GM12878 (cell line): ENCODE measurements at regions not wholly inside any gene's neighbourhood (a gene's known extent, or its start where the extent isn't known, plus 50 kb on each side); places are given as distances from the start of the nearest gene placed in this dataset.

ENCODE experiments used
- ATAC-seq: fragments of 200-7000 bp; cut with Tn5 transposase; 3 replicates; pipeline ENCODE4 v1.9.1; 2020; ENCODE audit warnings: mild to moderate bottlenecking, moderate library complexity
- BruUV-seq: library from RNA; stranded (reverse); fragments of 400-500 nt; replicated peaks from 2 replicates; lab custom pipeline; 2021; lab: Mats Ljungman, UMichigan
- CTCF ChIA-PET: fragments of 300-600 bp; sonication (Branson Sonifier 250); formaldehyde crosslinking; extraction: SDS; loops from one replicate; lab custom pipeline; 2021; ENCODE audit warnings: inconsistent platforms; lab: Yijun Ruan, JAX
- POLR2A ChIA-PET: fragments of 350-600 bp; formaldehyde crosslinking; extraction: SDS; loops from one replicate; lab custom pipeline; 2021; ENCODE audit warnings: inconsistent platforms; lab: Charles Lee
- RAD21 ChIA-PET: fragments of 300-600 bp; sonication (Branson Sonifier 250); formaldehyde crosslinking; loops from one replicate; lab custom pipeline; 2023; ENCODE audit warnings: antibody characterized with exemption; ENCODE audit not compliant: unreplicated experiment; lab: Charles Lee
- SMC1A ChIA-PET: fragments of 300-600 bp; sonication (Branson Sonifier 250); formaldehyde crosslinking; loops from one replicate; lab custom pipeline; 2023; ENCODE audit not compliant: unreplicated experiment, uncharacterized antibody; lab: Charles Lee
- DNase-seq: peaks from one replicate; pipeline ENCODE4 v3.0.0-alpha.2; 2011; ENCODE audit warnings: low read depth, low spot score
- FAIRE-seq: peaks from 3 replicates; lab custom pipeline; 2011; peaks lifted over from hg19 to GRCh38; lab: Jason Lieb, UNC
- H2AFZ ChIP-seq: 2 replicates; pipeline ENCODE4 v1.6.0; 2011; ENCODE audit warnings: low read depth, low read length, control low read depth; ENCODE audit not compliant: control insufficient read depth
- H3K27ac ChIP-seq: 2 replicates; pipeline ENCODE4 v1.5.1; 2011; ENCODE audit warnings: control low read depth; ENCODE audit not compliant: control insufficient read depth, insufficient read depth
- H3K27me3 ChIP-seq, 2 experiments: replicated peaks in 1 of 2; 2 replicates each; pipeline versions ENCODE4 v1.6.0 to v1.6.1; 2011; ENCODE audit warnings: low read length in 1 of 2; ENCODE audit not compliant: control insufficient read depth in 2 of 2, insufficient read depth in 2 of 2
- H3K36me3 ChIP-seq, 2 experiments: 2 replicates each; pipeline ENCODE4 v1.5.1; 2011; ENCODE audit warnings: low read length in 1 of 2; ENCODE audit not compliant: control insufficient read depth in 2 of 2, insufficient read depth in 2 of 2
- H3K4me1 ChIP-seq: 2 replicates; pipeline ENCODE4 v1.6.1; 2011; ENCODE audit warnings: mild to moderate bottlenecking, low read length, moderate library complexity, mixed read lengths; ENCODE audit not compliant: control insufficient read depth, insufficient read depth
- H3K4me2 ChIP-seq: 2 replicates; pipeline ENCODE4 v1.6.0; 2011; ENCODE audit warnings: control low read depth; ENCODE audit not compliant: control insufficient read depth, insufficient read depth
- H3K4me3 ChIP-seq: fragments of 200-600 bp; sonication (generic); 2 replicates; pipeline ENCODE4 v1.5.1; 2016
- H3K79me2 ChIP-seq: 2 replicates; pipeline ENCODE4 v1.6.0; 2011; ENCODE audit warnings: low read length; ENCODE audit not compliant: control insufficient read depth, insufficient read depth
- H3K9ac ChIP-seq: 2 replicates; pipeline ENCODE4 v1.8.0; 2011; ENCODE audit warnings: low read length, control low read depth, mixed read lengths; ENCODE audit not compliant: control insufficient read depth, insufficient read depth
- H3K9me3 ChIP-seq: replicated peaks from 3 replicates; pipeline ENCODE4 v1.5.1; 2011; ENCODE audit warnings: mild to moderate bottlenecking, low read length; ENCODE audit not compliant: control insufficient read depth, insufficient read depth
- H4K20me1 ChIP-seq: 2 replicates; pipeline ENCODE4 v1.6.0; 2011; ENCODE audit not compliant: control insufficient read depth, insufficient read depth
- CEBPB ChIP-seq, 2 experiments: fragments of 150-350 bp in 1 of 2; IDR thresholded peaks; 2 replicates each; pipeline ENCODE4 v1.6.1; 2012 to 2014; ENCODE audit warnings: low read depth in 2 of 2, low read length in 2 of 2, borderline replicate concordance in 1 of 2, inconsistent platforms in 1 of 2
- MYB ChIP-seq: fragments of 150-350 bp; IDR thresholded peaks from 2 replicates; pipeline ENCODE4 v1.6.1; 2014; ENCODE audit warnings: mild to moderate bottlenecking, low read depth, low read length, borderline replicate concordance
- PBX3 ChIP-seq: IDR thresholded peaks from 2 replicates; pipeline ENCODE4 v1.6.1; 2011; ENCODE audit warnings: mild to moderate bottlenecking, low read depth, low read length, moderate library complexity; ENCODE audit not compliant: insufficient replicate concordance
- RFX5 ChIP-seq: IDR thresholded peaks from 2 replicates; pipeline ENCODE4 v1.6.1; 2011; ENCODE audit warnings: low read depth, low read length, improper control_type of control experiment
- SKIL ChIP-seq: fragments of 450-650 bp; IDR thresholded peaks from 2 replicates; pipeline ENCODE4 v1.6.1; 2017; ENCODE audit warnings: mild to moderate bottlenecking, low read depth, inconsistent platforms; ENCODE audit not compliant: poor library complexity, severe bottlenecking
- SMARCA5 ChIP-seq: fragments of 450-650 bp; IDR thresholded peaks from 2 replicates; pipeline ENCODE4 v1.6.1; 2017; ENCODE audit warnings: mild to moderate bottlenecking
- TBL1XR1 ChIP-seq: IDR thresholded peaks from 2 replicates; pipeline ENCODE4 v1.6.1; 2012; ENCODE audit warnings: low read depth, low read length, improper control_type of control experiment
- USF2 ChIP-seq: IDR thresholded peaks from 2 replicates; pipeline ENCODE4 v1.6.1; 2011; ENCODE audit warnings: low read depth, low read length, improper control_type of control experiment, borderline replicate concordance
- YY1 ChIP-seq: IDR thresholded peaks from 2 replicates; pipeline ENCODE4 v1.6.1; 2011; ENCODE audit warnings: low read depth, mild to moderate bottlenecking, low read length
- ZNF24 ChIP-seq: fragments of 450-650 bp; IDR thresholded peaks from 2 replicates; pipeline ENCODE4 v1.6.1; 2017; ENCODE audit warnings: antibody characterized with exemption, mild to moderate bottlenecking
- whole genome bisulfite sequencing: methylation state at CpG from one replicate; pipeline ENCODE4 v1.1.6; 2016; ENCODE audit warnings: low lambda C conversion rate; ENCODE audit not compliant: insufficient replicate concordance, insufficient coverage; ENCODE audit errors: missing lambda C conversion rate; 5-methylcytosine and 5-hydroxymethylcytosine counted together
- in situ Hi-C: fragments of 300-500 bp; cut with MboI; formaldehyde crosslinking; loops from 9 replicates; pipeline ENCODE4 v1.14.3; 2018; ENCODE audit warnings: mixed read lengths
- intact Hi-C: fragments of 100-400 bp; cut with micrococcal nuclease; formaldehyde crosslinking; loops from one replicate; pipeline ENCODE4 v1.14.2; 2022; ENCODE audit not compliant: unreplicated experiment
- TF ChIP-seq, protein P1 (sequence below): fragments of 450-650 bp; IDR thresholded peaks from 2 replicates; pipeline ENCODE4 v1.6.1; 2017; ENCODE audit warnings: borderline replicate concordance
- TF ChIP-seq, protein P2 (sequence below), 3 experiments: IDR thresholded peaks in 2 of 3; conservative IDR thresholded peaks in 1 of 3; 2 replicates each; pipeline ENCODE4 v1.5.1; 2011; ENCODE audit warnings: low read depth in 3 of 3, low read length in 3 of 3, mild to moderate bottlenecking in 3 of 3, control low read depth in 2 of 3, moderate library complexity in 2 of 3, inconsistent platforms in 1 of 3, mixed read lengths in 1 of 3; ENCODE audit not compliant: control insufficient read depth in 2 of 3, insufficient read depth in 1 of 3; ENCODE audit errors: extremely low read depth in 1 of 3

DNA sequence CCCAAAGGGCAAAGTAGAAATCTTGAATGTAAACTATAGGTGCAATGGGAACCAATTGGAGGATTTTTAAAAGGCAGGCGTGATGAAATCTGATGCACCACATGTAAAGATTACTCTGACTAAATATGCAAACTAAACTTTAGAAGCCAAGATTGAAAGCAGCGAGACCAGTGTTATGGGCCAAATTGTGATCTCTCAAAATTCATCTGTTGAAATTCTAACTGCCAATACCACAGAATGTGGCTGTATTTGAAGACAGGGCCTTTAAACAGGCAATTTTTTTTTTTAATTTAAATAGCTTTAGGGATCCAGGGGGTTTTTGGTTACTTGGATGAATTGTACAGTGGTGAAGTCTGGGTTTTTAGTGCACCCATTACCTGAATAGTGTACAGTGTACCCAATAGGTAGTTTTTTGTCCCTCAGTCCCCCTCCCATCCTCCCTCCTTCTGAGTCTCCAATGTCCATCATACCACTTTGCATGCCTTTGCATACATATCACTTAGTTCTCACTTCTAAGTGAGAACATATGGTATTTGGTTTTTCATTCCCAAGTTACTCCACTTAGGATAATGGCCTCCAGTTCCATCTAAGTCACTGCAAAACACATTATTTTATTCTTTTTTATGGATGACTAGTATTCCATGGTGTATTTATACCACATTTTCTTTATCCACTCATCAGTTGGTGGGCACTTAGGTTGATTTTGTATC, 69.7 kb downstream of the DRD1 start:
- FAIRE-seq, result no peak
- TF ChIP-seq RFX5 (no peak), SKIL (no peak), SMARCA5 (no peak), USF2 (no peak), CEBPB (IDR thresholded peaks at IDR 0.05; ENCODE audit: borderline replicate concordance in 1 of 2, low read depth in 2 of 2, low read length in 2 of 2) (no peak), PBX3 (no peak), ZNF24 (no peak), MYB (no peak), TBL1XR1 (no peak), YY1 (no peak)
- TF ChIP-seq, protein P1, sequence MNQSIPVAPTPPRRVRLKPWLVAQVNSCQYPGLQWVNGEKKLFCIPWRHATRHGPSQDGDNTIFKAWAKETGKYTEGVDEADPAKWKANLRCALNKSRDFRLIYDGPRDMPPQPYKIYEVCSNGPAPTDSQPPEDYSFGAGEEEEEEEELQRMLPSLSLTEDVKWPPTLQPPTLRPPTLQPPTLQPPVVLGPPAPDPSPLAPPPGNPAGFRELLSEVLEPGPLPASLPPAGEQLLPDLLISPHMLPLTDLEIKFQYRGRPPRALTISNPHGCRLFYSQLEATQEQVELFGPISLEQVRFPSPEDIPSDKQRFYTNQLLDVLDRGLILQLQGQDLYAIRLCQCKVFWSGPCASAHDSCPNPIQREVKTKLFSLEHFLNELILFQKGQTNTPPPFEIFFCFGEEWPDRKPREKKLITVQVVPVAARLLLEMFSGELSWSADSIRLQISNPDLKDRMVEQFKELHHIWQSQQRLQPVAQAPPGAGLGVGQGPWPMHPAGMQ, result no peak
- TF ChIP-seq, protein P2, sequence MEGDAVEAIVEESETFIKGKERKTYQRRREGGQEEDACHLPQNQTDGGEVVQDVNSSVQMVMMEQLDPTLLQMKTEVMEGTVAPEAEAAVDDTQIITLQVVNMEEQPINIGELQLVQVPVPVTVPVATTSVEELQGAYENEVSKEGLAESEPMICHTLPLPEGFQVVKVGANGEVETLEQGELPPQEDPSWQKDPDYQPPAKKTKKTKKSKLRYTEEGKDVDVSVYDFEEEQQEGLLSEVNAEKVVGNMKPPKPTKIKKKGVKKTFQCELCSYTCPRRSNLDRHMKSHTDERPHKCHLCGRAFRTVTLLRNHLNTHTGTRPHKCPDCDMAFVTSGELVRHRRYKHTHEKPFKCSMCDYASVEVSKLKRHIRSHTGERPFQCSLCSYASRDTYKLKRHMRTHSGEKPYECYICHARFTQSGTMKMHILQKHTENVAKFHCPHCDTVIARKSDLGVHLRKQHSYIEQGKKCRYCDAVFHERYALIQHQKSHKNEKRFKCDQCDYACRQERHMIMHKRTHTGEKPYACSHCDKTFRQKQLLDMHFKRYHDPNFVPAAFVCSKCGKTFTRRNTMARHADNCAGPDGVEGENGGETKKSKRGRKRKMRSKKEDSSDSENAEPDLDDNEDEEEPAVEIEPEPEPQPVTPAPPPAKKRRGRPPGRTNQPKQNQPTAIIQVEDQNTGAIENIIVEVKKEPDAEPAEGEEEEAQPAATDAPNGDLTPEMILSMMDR (IDR thresholded peaks at IDR 0.05 in 2 of 3, conservative IDR thresholded peaks at IDR 0.05 in 1 of 3; ENCODE audit: control insufficient read depth in 2 of 3, extremely low read depth in 1 of 3, insufficient read depth in 1 of 3, low read depth in 3 of 3, low read length in 3 of 3), result no peak

More for the DNA sequence above, 69.7 kb downstream of the DRD1 start:
- POLR2A ChIA-PET, result no interaction called here
- DNase-seq (no peak), ATAC-seq (no peak)
- no peaks in the 10 kb centered on the region for H3K9me3 ChIP-seq
- H4K20me1 ChIP-seq, result no peaks in the 10 kb centered on the region
- H3K9ac ChIP-seq, result no peak overlapping the region
- SMC1A ChIA-PET, result no interaction called here
- RAD21 ChIA-PET, result no interaction called here
- no peaks in the 10 kb centered on the region for H3K4me1 ChIP-seq
- BruUV-seq, result no TSS peak
- WGBS, result 33% methylated on average over 2 of the region's 2 CpGs
- no peak overlapping the region for H2AFZ ChIP-seq
- H3K79me2 ChIP-seq, result no peaks in the 10 kb centered on the region
- in situ Hi-C loops (no loop called here), intact Hi-C loops (no loop called here)
- H3K4me2 ChIP-seq, result no peak overlapping the region
- H3K4me3 ChIP-seq, result no peak overlapping the region
- no peak overlapping the region for H3K27ac ChIP-seq
- no peaks in the 10 kb centered on the region for H3K27me3 ChIP-seq
- CTCF ChIA-PET, result no interaction called here
- no peaks in the 10 kb centered on the region for H3K36me3 ChIP-seq
